ENCODE measurements at regions not wholly inside any gene's neighbourhood (a gene's known extent, or its start where the extent isn't known, plus 50 kb on each side); places are given as distances from the start of the nearest gene placed in this dataset.
A peak's percentile ranks its signal among the peaks of the same experiment; 100 is the strongest.

DNA sequence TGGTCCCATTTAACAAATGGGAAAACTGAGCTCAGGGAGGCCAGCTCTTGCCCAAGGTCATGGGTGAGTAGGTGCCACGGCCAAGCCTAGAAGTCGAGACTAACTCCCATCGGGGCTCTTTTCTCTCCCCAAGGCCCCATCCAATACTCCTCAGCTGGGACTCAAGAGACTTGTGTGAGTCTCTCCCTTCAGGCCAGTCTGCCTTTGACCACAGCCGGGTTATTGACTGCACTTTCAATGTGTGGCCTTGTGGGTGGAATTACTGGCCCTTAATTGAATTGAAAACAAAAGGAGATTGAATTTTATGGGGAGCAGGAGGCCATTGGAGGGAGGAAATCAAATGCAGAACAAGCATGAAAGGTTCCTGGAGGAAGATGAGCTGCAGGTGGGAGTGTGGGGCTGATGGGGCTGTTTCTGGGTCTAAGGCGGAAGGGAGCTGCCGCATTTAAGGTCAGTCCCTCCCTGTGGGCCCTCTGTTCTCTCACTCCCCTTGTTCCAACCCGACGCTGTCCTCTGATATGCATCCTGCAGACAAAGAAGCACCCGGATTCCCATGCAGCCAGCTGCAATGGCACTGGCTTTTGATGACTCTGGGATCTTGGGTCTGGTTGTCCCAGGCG, 552.8 kb downstream of the MIAT start:
- H3K27me3 Mint-ChIP-seq = peaks cover 12 to 17% of the 10 kb centered on the region in 2 donors

DNA sequence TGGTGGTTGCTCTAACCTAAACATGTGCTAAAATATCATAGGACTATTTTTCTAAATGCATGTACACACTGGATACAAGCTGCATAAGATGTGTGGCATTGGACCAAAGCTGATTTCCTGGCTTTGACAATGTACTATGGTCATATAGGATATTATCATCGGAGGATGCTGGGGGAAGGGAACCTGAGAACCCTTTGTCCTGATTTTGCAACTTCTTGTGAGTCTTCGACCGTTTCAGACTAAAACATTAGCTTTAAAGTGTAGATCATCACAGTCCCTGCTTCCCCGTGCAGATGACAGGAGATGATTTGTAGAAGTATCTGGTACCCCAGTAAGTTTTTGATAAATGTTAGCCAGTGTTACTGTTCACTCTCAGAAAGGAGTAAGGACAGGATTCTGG, 554.7 kb downstream of the MIAT start:
- Histone ChIP-seq H3K27ac (ENCODE audit: low read depth, low read length) (no peak overlapping the region), H3K4me1 (ENCODE audit: insufficient read depth, low read length) (no peaks in the 10 kb centered on the region), H3K4me3 (ENCODE audit: low read length in 2 of 2) (no peak overlapping the region), H3K36me3 (ENCODE audit: insufficient read depth, low read length) (no peaks in the 10 kb centered on the region), H3K9me3 (ENCODE audit: control insufficient read depth in 1 of 2, low read length in 2 of 2) (no peaks in the 10 kb centered on the region), H3K27me3 (ENCODE audit: insufficient read depth, low read length) (no peaks in the 10 kb centered on the region)
- ChIA-PET CTCF (ENCODE audit: partially characterized antibody) (interaction anchor here (2.2 kb wide), 1 partner anchor 11 kb away, joined by 5 read pairs; no protein-coding TSS in a partner anchor), POLR2A (ENCODE audit: partially characterized antibody) (no interaction called here)
- Mint-ChIP-seq H3K27me3 (peaks cover 12 to 17% of the 10 kb centered on the region in 2 donors), H3K27ac (no peak overlapping the region), H3K9me3 (peaks cover 0 to 2% (median 0%) of the 10 kb centered on the region in 8 donors), H3K36me3 (no peaks in the 10 kb centered on the region), H3K4me3 (no peak overlapping the region), H3K4me1 (no peaks in the 10 kb centered on the region)
- no peak for DNase-seq
- intact Hi-C loops (cut with micrococcal nuclease) = no loop called here

More for the DNA sequence above, 552.8 kb downstream of the MIAT start:
- CTCF ChIA-PET (ENCODE audit: partially characterized antibody) = interaction anchor here (2.2 kb wide), 1 partner anchor 13 kb away, joined by 5 read pairs; no protein-coding TSS in a partner anchor
- no peaks in the 10 kb centered on the region for H3K9me3 Mint-ChIP-seq
- H3K27me3 ChIP-seq (ENCODE audit: insufficient read depth, low read length) = no peaks in the 10 kb centered on the region
- POLR2A ChIA-PET (ENCODE audit: partially characterized antibody) = no interaction called here
- H3K9me3 ChIP-seq (ENCODE audit: control insufficient read depth in 1 of 2, low read length in 2 of 2) = no peaks in the 10 kb centered on the region
- H3K4me3 ChIP-seq (ENCODE audit: low read length in 2 of 2) = no peak overlapping the region
- intact Hi-C loops (cut with micrococcal nuclease) = no loop called here
- no peaks in the 10 kb centered on the region for H3K4me1 ChIP-seq (ENCODE audit: insufficient read depth, low read length)
- H3K27ac ChIP-seq (ENCODE audit: low read depth, low read length) = no peak overlapping the region
- DNase-seq = no peak
- H3K27ac Mint-ChIP-seq = no peak overlapping the region
- no peak overlapping the region for H3K4me3 Mint-ChIP-seq
- H3K36me3 ChIP-seq (ENCODE audit: insufficient read depth, low read length) = no peaks in the 10 kb centered on the region
- H3K36me3 Mint-ChIP-seq = no peaks in the 10 kb centered on the region
- H3K4me1 Mint-ChIP-seq = no peaks in the 10 kb centered on the region

DNA sequence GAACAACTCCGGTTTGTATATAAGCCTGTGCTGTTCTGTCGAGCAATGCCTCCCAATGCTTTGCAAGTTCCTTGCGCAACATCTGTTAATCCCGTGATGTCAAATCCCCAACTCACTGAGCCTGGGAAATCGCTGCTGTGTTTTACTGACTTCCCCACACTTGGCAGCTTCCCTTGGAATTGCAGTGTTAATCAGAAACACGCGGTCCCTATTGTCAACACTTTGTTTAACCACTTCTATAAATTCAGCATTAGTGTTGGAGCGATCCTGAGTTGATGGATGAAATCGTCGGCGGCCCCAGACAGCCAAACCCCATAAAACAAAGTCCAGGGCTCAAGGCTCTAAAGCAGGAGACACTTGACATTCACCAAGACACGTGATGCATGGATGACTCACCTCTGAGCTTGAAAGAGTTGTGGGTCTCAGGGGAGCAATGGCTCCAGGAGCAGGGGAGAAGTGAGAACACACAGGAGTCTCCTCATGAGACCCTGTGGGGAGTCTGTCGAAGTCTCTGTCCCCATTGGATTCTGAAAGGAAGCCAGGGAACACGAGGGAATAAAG, 555.3 kb downstream of the MIAT start:
- Histone ChIP-seq H3K36me3 (ENCODE audit: insufficient read depth, low read length) (no peaks in the 10 kb centered on the region), H3K9me3 (ENCODE audit: control insufficient read depth in 1 of 2, low read length in 2 of 2) (no peaks in the 10 kb centered on the region), H3K4me3 (ENCODE audit: low read length in 2 of 2) (no peak overlapping the region), H3K27ac (ENCODE audit: low read depth, low read length) (no peak overlapping the region), H3K4me1 (ENCODE audit: insufficient read depth, low read length) (no peaks in the 10 kb centered on the region), H3K27me3 (ENCODE audit: insufficient read depth, low read length) (no peaks in the 10 kb centered on the region)
- peaks cover 12 to 21% of the 10 kb centered on the region in 2 donors for H3K27me3 Mint-ChIP-seq
- peaks cover 0 to 2% (median 0%) of the 10 kb centered on the region in 8 donors for H3K9me3 Mint-ChIP-seq
- H3K27ac Mint-ChIP-seq = no peak overlapping the region
- no peak for DNase-seq
- no peaks in the 10 kb centered on the region for H3K36me3 Mint-ChIP-seq
- POLR2A ChIA-PET (ENCODE audit: partially characterized antibody) = no interaction called here
- intact Hi-C loops (cut with micrococcal nuclease) = no loop called here
- CTCF ChIA-PET (ENCODE audit: partially characterized antibody) = interaction anchor here (2.2 kb wide), 1 partner anchor 10 kb away, joined by 5 read pairs; no protein-coding TSS in a partner anchor
- H3K4me1 Mint-ChIP-seq = no peaks in the 10 kb centered on the region
- no peak overlapping the region for H3K4me3 Mint-ChIP-seq

DNA sequence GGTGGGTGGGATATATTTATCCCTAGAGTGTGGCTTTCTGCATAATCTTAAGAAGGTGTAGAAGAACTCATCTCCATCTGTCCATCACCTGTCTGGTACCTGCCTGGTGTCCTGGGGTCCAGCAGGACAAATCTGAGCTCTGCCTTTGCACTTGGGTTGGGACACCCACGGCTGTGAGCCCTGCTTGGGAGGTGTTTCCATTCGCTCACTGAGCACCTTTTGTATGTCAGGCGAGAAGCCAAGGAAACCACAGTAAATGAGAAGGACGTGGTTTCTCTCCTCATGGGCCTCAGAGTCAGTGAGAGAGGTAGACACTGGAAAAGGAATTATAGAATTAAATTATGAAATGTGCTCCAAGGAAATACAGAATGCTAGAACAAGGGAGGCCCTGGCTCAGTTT, 555.9 kb downstream of the MIAT start:
- Histone ChIP-seq H3K4me3 (ENCODE audit: low read length in 2 of 2) (no peak overlapping the region), H3K4me1 (ENCODE audit: insufficient read depth, low read length) (no peaks in the 10 kb centered on the region), H3K27ac (ENCODE audit: low read depth, low read length) (no peak overlapping the region), H3K27me3 (ENCODE audit: insufficient read depth, low read length) (no peaks in the 10 kb centered on the region), H3K9me3 (ENCODE audit: control insufficient read depth in 1 of 2, low read length in 2 of 2) (no peaks in the 10 kb centered on the region), H3K36me3 (ENCODE audit: insufficient read depth, low read length) (no peaks in the 10 kb centered on the region)
- no peak overlapping the region for H3K4me3 Mint-ChIP-seq
- DNase-seq = no peak
- H3K27me3 Mint-ChIP-seq = peaks cover 13 to 20% of the 10 kb centered on the region in 2 donors
- CTCF ChIA-PET (ENCODE audit: partially characterized antibody) = no interaction called here
- H3K36me3 Mint-ChIP-seq = no peaks in the 10 kb centered on the region
- intact Hi-C loops (cut with micrococcal nuclease) = no loop called here
- no peak overlapping the region for H3K27ac Mint-ChIP-seq
- peaks cover 0 to 2% (median 0%) of the 10 kb centered on the region in 8 donors for H3K9me3 Mint-ChIP-seq
- no peaks in the 10 kb centered on the region for H3K4me1 Mint-ChIP-seq
- POLR2A ChIA-PET (ENCODE audit: partially characterized antibody) = no interaction called here

- H3K36me3 Mint-ChIP-seq = no peaks in the 10 kb centered on the region
- no peak overlapping the region for H3K4me3 ChIP-seq (ENCODE audit: low read length in 2 of 2)
- no peaks in the 10 kb centered on the region for H3K27me3 ChIP-seq (ENCODE audit: insufficient read depth, low read length)
- H3K4me1 Mint-ChIP-seq = no peaks in the 10 kb centered on the region
- no peaks in the 10 kb centered on the region for H3K36me3 ChIP-seq (ENCODE audit: insufficient read depth, low read length)
- no peak overlapping the region for H3K4me3 Mint-ChIP-seq
- ChIA-PET CTCF (ENCODE audit: partially characterized antibody) (no interaction called here), POLR2A (ENCODE audit: partially characterized antibody) (no interaction called here)
- no peaks in the 10 kb centered on the region for H3K4me1 ChIP-seq (ENCODE audit: insufficient read depth, low read length)
- intact Hi-C loops (cut with micrococcal nuclease) = no loop called here
- peaks cover 14 to 21% of the 10 kb centered on the region in 2 donors for H3K27me3 Mint-ChIP-seq
- no peak for DNase-seq
- peaks cover 0 to 2% (median 0%) of the 10 kb centered on the region in 8 donors for H3K9me3 Mint-ChIP-seq
- no peaks in the 10 kb centered on the region for H3K9me3 ChIP-seq (ENCODE audit: control insufficient read depth in 1 of 2, low read length in 2 of 2)
- H3K27ac ChIP-seq (ENCODE audit: low read depth, low read length) = no peak overlapping the region
- H3K27ac Mint-ChIP-seq = peak overlapping the region in 1 of 7 donors; percentile 57
Measured at GRCh38 chr22:27213766-27214581, 556.6 kb downstream of the MIAT start.

DNA sequence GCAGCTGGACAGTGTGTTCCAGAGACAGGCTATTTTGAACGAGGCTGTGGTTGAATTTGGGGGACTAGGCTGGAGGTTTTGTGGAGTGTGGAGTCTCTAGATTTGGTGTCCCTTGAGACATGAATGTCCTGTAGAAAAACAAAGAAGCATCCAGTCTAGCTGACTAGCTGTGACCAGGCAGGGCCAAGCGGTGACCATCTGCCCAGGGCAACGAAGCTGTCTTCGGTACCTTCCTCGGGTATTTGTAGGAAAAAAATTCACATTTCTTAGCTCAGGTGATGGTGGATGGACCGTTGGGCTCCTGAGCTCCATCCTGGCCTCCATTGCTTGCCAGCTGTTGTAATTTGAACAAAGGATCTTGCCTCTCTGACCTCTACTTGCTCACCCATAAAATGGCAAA, 557.3 kb downstream of the MIAT start:
- CTCF ChIA-PET (ENCODE audit: partially characterized antibody) = no interaction called here
- H3K27me3 ChIP-seq (ENCODE audit: insufficient read depth, low read length) = no peaks in the 10 kb centered on the region
- intact Hi-C loops (cut with micrococcal nuclease) = no loop called here

GRCh38 chr22:27215871-27216270, 558.5 kb downstream of the MIAT start:
- intact Hi-C loops (cut with micrococcal nuclease) = no loop called here
- Mint-ChIP-seq H3K9me3 (peaks cover 0 to 3% (median 0%) of the 10 kb centered on the region in 8 donors), H3K27ac (no peak overlapping the region), H3K27me3 (peaks cover 11 to 21% of the 10 kb centered on the region in 2 donors), H3K4me3 (no peak overlapping the region), H3K4me1 (no peaks in the 10 kb centered on the region), H3K36me3 (no peaks in the 10 kb centered on the region)
- no peak for DNase-seq
- H3K27ac ChIP-seq (ENCODE audit: low read depth, low read length) = no peak overlapping the region
- CTCF ChIA-PET (ENCODE audit: partially characterized antibody) = no interaction called here
- no peaks in the 10 kb centered on the region for H3K9me3 ChIP-seq (ENCODE audit: control insufficient read depth in 1 of 2, low read length in 2 of 2)
- POLR2A ChIA-PET (ENCODE audit: partially characterized antibody) = no interaction called here
- no peaks in the 10 kb centered on the region for H3K27me3 ChIP-seq (ENCODE audit: insufficient read depth, low read length)
- H3K36me3 ChIP-seq (ENCODE audit: insufficient read depth, low read length) = no peaks in the 10 kb centered on the region
- no peak overlapping the region for H3K4me3 ChIP-seq (ENCODE audit: low read length in 2 of 2)
- H3K4me1 ChIP-seq (ENCODE audit: insufficient read depth, low read length) = no peaks in the 10 kb centered on the region

More for the DNA sequence above, 557.3 kb downstream of the MIAT start:
- Mint-ChIP-seq H3K36me3 (no peaks in the 10 kb centered on the region), H3K9me3 (peaks cover 0 to 2% (median 0%) of the 10 kb centered on the region in 8 donors), H3K27me3 (peaks cover 11 to 21% of the 10 kb centered on the region in 2 donors), H3K4me3 (no peak overlapping the region), H3K4me1 (no peaks in the 10 kb centered on the region), H3K27ac (no peak overlapping the region)
- Histone ChIP-seq H3K27ac (ENCODE audit: low read depth, low read length) (no peak overlapping the region), H3K4me3 (ENCODE audit: low read length in 2 of 2) (no peak overlapping the region), H3K9me3 (ENCODE audit: control insufficient read depth in 1 of 2, low read length in 2 of 2) (no peaks in the 10 kb centered on the region), H3K36me3 (ENCODE audit: insufficient read depth, low read length) (no peaks in the 10 kb centered on the region), H3K4me1 (ENCODE audit: insufficient read depth, low read length) (no peaks in the 10 kb centered on the region)
- POLR2A ChIA-PET (ENCODE audit: partially characterized antibody) = no interaction called here
- DNase-seq = no peak

Measured in CD4-positive, alpha-beta memory T cell (primary cell).